HG02642 (cell line): ENCODE measurements at regions not wholly inside any gene's neighbourhood (a gene's known extent, or its start where the extent isn't known, plus 50 kb on each side); places are given as distances from the start of the nearest gene placed in this dataset.
A peak's percentile ranks its signal among the peaks of the same experiment; 100 is the strongest.

ENCODE experiments used
- ATAC-seq: cut with Tn5 transposase; IDR thresholded peaks from one replicate; pipeline ENCODE4 v1.9.1; 2021; ENCODE audit warnings: mild to moderate bottlenecking; ENCODE audit not compliant: unreplicated experiment, poor library complexity

DNA sequence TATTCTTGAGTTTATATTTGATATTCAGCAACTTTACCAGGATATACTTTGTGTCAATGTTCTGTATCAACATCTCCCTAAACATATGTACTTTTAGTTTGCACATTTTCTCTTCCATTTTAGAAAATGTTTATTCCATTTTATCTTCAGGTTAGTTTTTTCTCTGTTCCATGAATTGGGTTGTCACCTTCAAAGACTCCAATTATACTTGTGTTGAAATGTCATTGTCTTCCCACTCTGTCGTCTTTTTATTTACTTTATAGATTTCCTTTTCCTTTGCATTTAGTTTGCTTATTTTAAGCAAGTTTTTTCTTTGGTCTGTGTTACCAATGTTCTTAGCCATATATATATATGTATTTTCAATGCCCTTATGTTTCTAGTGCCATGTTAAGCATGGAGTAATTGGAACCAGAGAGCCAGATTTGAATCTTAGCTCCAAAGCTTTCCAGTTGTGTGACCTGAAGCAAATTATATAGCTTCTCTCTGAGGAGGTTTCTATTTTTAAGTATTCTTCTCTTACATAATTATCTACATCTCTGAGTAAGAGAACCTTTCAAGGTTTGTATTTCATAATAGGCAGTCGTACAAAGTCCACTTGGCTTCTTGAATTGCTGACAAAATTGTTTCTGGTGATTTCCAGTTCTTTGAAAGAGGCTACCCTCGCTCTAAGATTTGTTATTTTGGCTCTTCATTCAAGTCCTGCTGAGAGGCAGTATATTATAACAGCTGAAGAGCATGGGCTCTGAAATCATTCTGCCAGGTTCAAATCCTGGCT lies 85.8 kb upstream of the DYRK2 start:
- no peak for ATAC-seq

DNA sequence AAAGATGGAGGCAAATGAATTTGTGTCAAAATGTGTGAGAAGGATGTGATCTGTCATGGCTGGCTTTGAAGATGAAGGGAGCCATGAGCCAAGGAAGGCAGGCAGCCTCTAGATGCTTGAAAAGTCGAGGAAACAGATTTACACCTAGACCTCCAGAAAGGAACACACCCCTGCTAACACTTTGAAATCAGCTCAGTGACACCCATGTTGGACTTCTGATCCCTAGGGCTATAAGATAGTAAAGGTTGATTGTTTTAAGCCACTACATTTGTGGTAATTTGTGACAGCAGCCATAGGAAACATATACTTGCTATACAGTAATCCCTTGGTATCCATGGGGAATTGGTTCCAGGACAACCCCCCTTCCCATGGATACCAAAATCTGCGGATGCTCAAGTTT lies 80.5 kb upstream of the DYRK2 start:
- no peak for ATAC-seq

DNA sequence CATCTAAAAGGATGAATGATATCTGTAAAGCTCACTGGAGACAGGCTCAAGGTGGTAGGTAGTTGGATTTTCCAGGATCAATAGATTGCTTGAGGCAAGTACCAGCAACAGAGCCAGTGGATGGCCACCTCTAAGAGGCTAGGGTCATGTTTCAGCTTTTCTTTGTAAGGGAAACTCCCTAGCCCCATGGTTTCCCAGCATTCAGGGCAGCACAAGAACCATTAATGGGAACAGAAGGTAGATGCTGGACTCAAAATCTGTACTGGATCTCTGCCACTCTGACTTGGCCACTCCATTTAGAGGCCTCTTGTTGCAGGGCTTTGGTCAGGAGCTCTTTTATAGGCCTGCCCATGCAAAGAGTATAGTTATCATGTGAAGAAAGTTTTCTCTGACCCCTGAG lies 76.1 kb upstream of the DYRK2 start:
- no peak for ATAC-seq

DNA sequence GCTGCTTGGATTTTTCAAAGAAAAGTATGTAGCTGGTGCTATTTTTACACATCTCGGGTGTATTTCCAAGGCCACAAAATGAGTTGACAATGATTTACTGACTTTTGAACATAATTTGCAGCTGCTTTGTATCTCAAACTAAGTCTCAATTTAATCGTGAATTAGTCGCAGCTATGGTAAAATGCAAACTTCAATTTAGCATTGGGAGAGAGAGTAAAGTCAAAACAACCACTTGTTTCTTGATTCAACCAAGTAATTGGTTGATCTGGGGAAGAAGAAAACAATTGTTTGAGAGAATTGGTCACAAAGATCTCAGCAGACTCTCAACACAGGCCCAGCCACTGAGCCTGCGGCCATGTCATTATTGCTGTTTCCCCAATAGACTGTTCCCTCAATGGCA lies 75.0 kb upstream of the DYRK2 start:
- no peak for ATAC-seq

DNA sequence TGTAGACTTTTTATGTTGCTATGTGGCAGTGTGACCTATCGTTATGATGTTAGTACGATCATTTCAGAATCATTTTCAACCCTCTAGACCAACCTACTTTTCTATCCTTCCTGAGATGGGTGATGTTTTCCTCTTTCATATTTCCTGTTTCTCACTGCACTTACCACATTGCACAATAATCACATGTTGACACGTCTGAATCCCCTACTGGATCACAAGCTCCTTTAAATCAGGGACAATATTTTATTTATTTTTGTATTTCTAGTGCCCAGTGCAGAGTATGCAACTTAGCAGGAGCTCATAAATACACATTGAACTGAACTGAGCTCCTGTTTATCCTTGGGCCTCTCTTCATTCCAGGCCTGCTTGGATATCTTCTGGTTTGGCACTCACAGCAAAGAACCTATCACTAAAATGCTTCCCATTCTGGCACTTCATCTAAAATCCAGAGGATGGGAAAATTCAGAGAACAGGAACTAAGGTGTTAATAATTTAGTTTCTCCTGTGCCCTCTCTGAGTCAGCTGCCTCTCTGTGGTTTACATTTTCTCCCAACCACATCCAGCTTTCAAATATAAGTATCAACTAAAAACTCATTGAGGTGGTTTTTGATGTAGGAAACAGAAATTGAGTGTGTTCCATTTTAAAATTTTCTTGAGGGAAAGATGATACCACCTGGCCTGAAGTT lies 69.4 kb upstream of the DYRK2 start:
- ATAC-seq: no peak

DNA sequence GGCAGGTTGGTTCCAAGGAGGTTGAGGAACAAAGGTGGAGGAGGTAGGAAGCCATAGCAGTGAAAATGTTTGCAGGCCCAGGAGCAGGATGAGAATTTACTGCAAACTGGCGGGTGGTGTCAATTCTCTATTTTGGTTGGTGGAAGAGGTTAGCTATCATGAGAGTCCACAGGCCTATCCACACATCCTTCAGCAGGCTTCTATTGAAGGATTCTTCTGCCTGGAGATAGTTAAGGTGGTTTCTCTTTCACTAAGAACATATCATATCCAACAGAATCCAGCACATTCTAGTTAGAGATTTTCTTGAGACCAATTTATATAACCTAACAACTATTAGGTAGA lies 68.9 kb upstream of the DYRK2 start:
- ATAC-seq: no peak

DNA sequence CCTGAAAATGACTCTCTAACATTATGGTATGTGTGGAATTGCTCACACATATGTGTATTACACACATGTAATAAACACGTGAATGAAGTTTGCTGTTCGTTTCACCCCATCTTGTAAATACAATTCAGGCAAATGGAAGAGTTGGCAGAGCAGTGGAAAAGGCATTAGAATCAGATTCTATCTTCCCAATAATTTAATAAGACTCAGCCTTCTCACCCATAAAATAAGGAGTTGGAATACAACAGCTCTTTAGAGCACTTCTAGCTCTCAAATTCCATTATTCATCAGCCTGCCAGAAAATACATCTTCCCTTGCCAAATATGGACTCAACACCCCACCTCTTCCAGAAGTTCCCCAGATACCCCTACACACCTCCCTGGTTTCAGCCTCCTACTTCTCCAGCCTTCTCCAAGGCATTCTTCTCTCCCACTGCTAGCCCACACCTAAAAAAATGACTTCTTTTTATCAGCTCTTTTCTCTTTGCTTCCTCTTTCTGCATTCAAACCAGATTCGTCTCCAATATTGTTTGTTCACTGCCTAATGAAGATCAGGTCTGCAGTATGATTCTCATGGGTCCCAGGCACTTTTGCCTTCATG lies 66.2 kb upstream of the DYRK2 start:
- ATAC-seq: no peak

DNA sequence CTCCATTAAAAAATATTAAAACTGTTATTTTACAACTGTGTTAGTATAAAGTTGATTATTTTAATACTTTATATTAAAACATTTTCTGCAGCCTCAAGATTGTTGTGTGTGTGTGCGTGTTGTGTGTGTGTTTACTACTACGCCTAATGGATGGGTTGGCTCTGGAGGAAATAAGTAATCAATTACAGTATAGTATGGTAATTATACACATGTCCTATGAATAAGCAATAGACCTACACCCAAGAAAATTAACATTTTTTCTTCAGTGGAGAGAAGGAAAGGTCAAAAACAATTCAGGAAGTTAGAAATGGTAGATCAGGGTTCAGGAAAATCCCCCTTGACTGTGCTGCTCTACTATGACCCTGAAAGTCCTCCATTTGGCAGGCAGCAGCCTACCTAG lies 65.7 kb upstream of the DYRK2 start:
- no peak for ATAC-seq

DNA sequence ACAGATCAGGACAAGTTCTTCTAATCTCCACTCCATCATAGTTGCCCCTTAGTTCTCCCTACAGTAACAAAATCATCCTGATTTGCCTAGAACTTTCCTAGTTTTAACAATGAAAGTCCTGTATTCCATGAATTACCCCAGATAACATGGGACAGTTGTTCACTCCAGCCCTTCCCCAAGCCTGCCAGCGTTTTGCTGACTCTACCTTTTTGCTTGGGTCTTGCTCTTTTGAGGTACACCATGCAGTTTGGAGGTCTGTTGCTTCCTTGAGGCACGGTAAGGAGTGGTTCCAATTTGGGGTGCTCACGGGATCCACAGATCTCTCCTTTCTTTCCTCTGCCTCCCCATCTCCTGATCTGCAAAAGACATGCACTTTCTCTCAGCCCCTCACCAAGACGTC lies 61.6 kb upstream of the DYRK2 start:
- no peak for ATAC-seq

DNA sequence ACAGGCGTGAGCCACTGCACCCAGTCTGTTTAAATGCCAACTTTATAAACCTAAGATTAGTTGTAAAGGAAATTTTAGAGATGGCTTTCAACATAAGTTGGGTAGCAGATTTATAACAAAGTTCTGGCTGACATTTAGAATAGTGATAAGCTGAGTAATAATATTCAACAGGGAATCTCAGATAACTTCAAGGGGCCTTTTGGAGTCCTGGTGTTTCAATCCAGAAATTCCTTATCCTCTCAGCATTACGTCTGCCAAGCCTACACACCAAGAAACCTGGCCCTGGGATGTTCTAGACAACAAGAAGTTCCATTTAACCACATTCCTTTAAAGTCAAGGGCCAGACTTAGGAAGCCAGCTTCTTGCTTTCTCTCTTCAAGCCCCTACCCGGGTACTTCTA lies 59.5 kb upstream of the DYRK2 start:
- ATAC-seq: no peak

DNA sequence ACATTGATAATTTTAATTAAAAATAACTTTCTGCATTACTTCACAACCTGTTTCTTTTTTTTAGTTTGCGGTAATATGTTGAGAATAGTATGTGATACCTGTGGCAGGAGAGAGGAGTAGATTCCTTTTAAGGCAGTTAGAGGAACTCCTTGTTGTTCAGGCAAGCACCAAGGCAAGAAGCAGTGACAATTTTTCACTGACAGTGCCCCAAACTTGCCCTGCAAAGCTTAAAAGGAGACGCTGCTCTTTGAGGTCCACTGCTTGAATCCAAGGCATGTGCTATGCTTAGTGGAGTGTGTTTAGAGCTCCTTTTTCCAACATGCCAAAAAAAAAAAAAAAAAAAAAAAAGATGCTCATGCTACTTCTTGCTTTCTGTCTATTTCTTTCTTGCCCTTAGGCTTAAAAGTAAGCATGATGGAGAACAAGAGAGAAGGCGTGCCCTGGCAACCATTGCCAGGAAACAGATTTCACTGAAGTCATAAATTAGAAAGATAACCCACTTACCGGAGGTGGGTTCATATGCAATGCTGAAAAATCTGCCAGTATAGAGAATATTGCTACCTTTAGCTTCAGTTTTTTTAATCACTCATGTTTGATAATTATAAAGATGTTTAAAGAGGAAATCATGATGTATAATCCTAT lies 58.3 kb upstream of the DYRK2 start:
- ATAC-seq: no peak

DNA sequence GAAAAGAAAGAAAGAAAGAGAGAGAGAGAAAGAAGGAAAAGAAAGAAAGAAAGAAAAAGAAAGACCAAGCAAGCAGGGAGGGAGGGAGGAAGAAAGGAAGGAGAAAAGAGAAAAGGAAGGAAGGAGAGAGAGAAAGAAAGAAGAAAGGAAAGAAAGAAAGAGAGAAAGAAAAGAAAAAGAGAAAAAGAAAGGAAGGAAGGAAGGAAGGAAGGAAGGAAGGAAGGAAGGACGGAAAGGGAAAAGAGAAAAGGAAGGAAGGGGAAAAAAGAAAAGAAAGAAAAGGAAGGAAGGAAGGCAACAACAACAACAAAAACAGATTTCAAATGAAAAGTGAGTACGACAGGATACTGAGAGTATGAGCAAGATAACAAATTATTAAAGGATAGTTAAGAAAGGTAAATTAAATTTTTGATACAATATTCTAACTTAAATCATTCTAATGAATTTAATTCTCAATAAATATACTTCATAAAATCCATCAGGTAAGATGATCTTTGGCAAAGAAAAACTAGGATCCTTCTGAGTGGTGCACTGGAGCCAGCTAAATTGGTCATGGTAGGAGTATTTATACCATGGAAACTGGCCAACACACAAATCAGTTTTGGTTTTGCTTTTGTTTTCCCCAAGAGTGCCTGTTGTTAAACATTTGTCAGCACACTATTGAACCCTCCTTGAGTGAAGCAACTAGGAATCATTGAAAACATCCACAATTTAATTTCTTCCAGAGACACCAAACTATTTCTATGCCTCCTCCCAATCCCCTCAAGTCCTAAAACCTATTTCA lies 56.1 kb upstream of the DYRK2 start:
- ATAC-seq: peak; percentile 76

DNA sequence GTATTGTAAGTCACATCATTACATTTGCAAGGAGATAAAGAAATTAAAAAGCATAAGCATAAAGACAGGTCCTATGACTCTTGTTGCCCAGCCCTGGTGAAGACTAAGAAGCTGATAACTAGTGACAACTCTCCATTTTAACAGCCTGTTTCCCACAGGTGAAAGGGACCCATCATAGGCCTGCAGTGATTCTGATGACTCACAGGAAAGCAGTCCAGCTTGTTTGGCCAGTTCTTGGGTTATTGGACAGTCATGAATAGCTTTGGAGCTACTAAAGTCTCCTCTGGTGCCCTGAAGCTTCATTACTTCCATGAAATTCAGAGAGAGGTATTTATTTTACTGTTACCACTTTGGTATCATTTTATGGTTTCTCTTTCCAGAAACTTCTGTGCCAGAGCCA lies 55.5 kb upstream of the DYRK2 start:
- ATAC-seq: no peak

DNA sequence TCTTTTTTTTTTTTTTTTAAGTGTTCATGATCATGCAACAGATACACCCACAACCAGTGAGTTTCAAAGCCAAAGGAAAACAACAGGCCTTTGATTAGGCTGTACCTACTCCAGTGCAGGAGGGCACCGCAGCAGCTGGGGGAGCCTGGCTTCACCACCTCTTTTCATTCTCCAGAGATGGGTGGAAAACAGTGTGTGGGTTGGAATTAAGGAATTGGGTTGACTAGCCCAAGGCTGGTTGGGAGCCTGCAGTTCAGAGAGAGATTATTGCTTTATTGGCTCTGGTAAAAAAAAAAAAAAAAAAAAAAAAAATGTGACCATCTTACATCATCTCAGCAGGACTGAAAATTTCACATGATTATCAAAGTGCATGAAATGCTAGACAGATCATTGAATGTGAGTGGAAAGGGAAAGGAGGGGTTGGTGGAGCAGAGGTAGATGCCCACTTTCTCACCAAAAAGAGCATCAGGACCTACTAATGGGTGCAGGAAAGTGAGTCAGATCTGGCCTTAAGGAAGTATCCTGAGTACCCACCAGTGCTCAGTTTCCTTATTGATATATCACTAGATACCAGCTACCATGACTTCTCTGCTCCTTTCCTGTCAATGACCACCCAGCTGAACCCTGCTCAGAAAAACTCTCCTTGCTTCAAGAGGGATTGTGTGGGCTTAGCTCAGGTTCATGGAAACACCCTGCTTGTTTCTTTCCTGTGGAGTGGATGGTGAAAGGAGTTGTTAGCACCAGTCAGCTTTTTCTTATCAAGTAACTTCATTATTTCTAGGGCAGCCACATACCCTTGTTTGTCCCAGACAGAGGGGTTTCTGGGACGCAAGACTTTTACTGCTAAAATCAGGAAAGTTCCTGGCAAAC lies 54.8 kb upstream of the DYRK2 start:
- no peak for ATAC-seq

DNA sequence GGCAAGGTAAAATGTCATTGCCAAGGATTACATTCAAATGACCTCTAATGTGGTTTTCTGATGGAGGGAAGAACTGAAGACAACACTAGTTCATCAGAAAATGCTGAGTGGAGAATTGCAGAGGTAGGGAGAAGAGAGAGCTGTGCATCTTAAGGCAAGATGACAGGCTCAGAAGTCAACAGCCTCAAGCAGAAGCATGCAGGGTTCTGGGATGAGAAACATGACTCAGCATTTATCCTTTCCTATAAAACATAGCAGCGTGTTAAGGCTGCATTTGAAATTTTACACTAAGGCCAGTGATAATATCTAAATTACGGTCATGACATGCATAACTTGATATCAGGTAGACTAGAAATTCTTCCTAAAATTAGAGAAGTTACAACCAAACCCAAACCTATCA lies 53.7 kb upstream of the DYRK2 start:
- ATAC-seq: no peak

DNA sequence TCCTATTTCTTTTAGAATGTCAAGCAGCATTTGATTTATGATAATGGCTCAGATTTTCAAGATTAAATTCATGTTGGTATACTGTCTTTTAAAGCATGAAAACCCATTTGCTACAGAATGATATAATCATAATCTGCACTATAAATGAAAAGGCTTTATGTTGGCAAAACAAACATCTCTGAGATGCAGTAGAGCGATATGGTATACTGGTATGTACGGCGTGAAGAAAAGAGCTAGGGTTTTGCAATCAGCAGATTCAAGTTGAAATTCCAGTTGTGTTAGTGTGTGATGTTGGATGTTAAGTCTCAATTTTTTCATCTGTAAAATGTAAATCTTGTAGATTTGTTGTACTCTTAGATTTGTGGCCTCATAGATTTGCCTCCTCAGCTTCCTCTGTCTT lies 53.2 kb upstream of the DYRK2 start:
- ATAC-seq: no peak

DNA sequence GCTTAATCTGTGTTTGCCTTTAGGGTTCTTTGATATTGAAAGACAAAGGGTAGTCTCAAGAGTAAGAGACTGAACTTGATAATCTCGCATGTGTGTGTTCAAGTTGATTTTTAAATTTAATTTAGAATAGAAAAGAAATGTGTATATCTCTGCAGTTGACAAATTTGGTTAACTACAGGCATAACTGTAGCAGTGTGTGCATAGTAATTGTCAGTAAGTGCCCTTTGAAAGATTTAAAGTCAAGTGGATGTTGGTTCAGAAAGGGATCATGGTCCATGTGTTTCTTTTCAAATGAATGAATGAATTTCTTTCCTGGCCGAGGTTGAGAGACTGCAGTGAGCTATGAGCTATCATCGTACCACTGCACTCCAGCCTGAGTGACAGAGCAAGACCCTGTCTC lies 49.9 kb upstream of the DYRK2 start:
- no peak for ATAC-seq
